ENCODE measurements at regions not wholly inside any gene's neighbourhood (a gene's known extent, or its start where the extent isn't known, plus 50 kb on each side); places are given as distances from the start of the nearest gene placed in this dataset.

GRCh38 chr2:155033652-155034051 is 335.2 kb downstream of the KCNJ3 start (continued):
- no peak for TF ChIP-seq EZH2 (IDR thresholded peaks at IDR 0.05; ENCODE audit: low read depth, unreplicated experiment)
- TF ChIP-seq EZH2phosphoT487 (IDR thresholded peaks at IDR 0.05; ENCODE audit: unreplicated experiment): no peak
- no peak for TF ChIP-seq ZNF114 (CRISPR knock-in tag; IDR thresholded peaks at IDR 0.05)
- no peak for TF ChIP-seq STAT1 (IDR thresholded peaks at IDR 0.05; ENCODE audit: unreplicated experiment)

- H3F3A ChIP-seq (replicated peaks; ENCODE audit: low read depth): no peaks in the 10 kb centered on the region
- Mint-ChIP-seq H3K4me1 (no peaks in the 10 kb centered on the region), H3K27ac (no peak overlapping the region), H3K36me3 (ENCODE audit: low read depth) (no peaks in the 10 kb centered on the region), H3K27me3 (ENCODE audit: insufficient read depth, low read depth, poor library complexity) (no peaks in the 10 kb centered on the region), H3K4me3 (no peak overlapping the region), H3K9me3 (no peaks in the 10 kb centered on the region)
- H3K4me3 ChIP-seq: no peak overlapping the region
- H3K27me3 ChIP-seq (ENCODE audit: insufficient read depth): no peaks in the 10 kb centered on the region
- TF ChIP-seq ZNF331 (CRISPR knock-in tag; IDR thresholded peaks at IDR 0.05; ENCODE audit: low read depth) (no peak), CTCF (conservative IDR thresholded peaks at IDR 0.05; ENCODE audit: low read depth in 2 of 2) (no peak), CREB1 (CRISPR knock-in tag; IDR thresholded peaks at IDR 0.05; ENCODE audit: low read depth) (no peak), EZH2phosphoT487 (IDR thresholded peaks at IDR 0.05; ENCODE audit: unreplicated experiment) (no peak)
- H3K79me2 ChIP-seq (replicated peaks; ENCODE audit: insufficient read depth): no peaks in the 10 kb centered on the region
- H3K4me2 ChIP-seq: no peak overlapping the region
- H2AFZ ChIP-seq: no peak overlapping the region
- no peaks in the 10 kb centered on the region for H3K36me3 ChIP-seq (ENCODE audit: insufficient read depth)
- DNase-seq (ENCODE audit: low spot score): no peak
- no peak for ATAC-seq
- no peak overlapping the region for H3K27ac ChIP-seq (ENCODE audit: low read depth)
- H3K9me2 ChIP-seq (ENCODE audit: insufficient read depth): no peaks in the 10 kb centered on the region
- H3K4me1 ChIP-seq (ENCODE audit: insufficient read depth): no peaks in the 10 kb centered on the region
- H4K20me1 ChIP-seq (replicated peaks; ENCODE audit: insufficient read depth): no peaks in the 10 kb centered on the region
Observed at GRCh38 chr2:155030296-155030695, 331.8 kb downstream of the KCNJ3 start.

GRCh38 chr2:155026651-155027174 is 328.2 kb downstream of the KCNJ3 start:
- Histone ChIP-seq H3K27ac (ENCODE audit: low read depth) (no peak overlapping the region), H3K4me3 (no peak overlapping the region), H4K20me1 (replicated peaks; ENCODE audit: insufficient read depth) (no peaks in the 10 kb centered on the region), H3K36me3 (ENCODE audit: insufficient read depth) (no peaks in the 10 kb centered on the region), H3K27me3 (ENCODE audit: insufficient read depth) (no peaks in the 10 kb centered on the region), H3K79me2 (replicated peaks; ENCODE audit: insufficient read depth) (no peaks in the 10 kb centered on the region), H3K9me2 (ENCODE audit: insufficient read depth) (no peaks in the 10 kb centered on the region), H2AFZ (no peak overlapping the region), H3K4me1 (ENCODE audit: insufficient read depth) (no peaks in the 10 kb centered on the region), H3K4me2 (no peak overlapping the region), H3F3A (replicated peaks; ENCODE audit: low read depth) (no peaks in the 10 kb centered on the region)
- DNase-seq (ENCODE audit: low spot score) (no peak), ATAC-seq (no peak)
- no peaks in the 10 kb centered on the region for H3K9me3 Mint-ChIP-seq
- no peak overlapping the region for H3K27ac Mint-ChIP-seq
- no peaks in the 10 kb centered on the region for H3K4me1 Mint-ChIP-seq
- H3K4me3 Mint-ChIP-seq: no peak overlapping the region
- H3K36me3 Mint-ChIP-seq (ENCODE audit: low read depth): no peaks in the 10 kb centered on the region
- no peaks in the 10 kb centered on the region for H3K27me3 Mint-ChIP-seq (ENCODE audit: insufficient read depth, low read depth, poor library complexity)
- TF ChIP-seq POLR2AphosphoS5 (IDR thresholded peaks at IDR 0.05; ENCODE audit: low read depth) (no peak), EZH2phosphoT487 (IDR thresholded peaks at IDR 0.05; ENCODE audit: unreplicated experiment) (no peak), STAT1 (IDR thresholded peaks at IDR 0.05; ENCODE audit: unreplicated experiment) (no peak), JUNB (IDR thresholded peaks at IDR 0.05; ENCODE audit: unreplicated experiment) (no peak), ZNF114 (CRISPR knock-in tag; IDR thresholded peaks at IDR 0.05) (no peak), ZNF462 (CRISPR knock-in tag; IDR thresholded peaks at IDR 0.05) (no peak), CTCF (conservative IDR thresholded peaks at IDR 0.05; ENCODE audit: low read depth in 2 of 2) (no peak)

Measured in GM23338 (cell line).